NCI-H526 treated with DMSO at 0.1 percent for 48 hours (cell line): ENCODE measurements at regions not wholly inside any gene's neighbourhood (a gene's known extent, or its start where the extent isn't known, plus 50 kb on each side); places are given as distances from the start of the nearest gene placed in this dataset.
A peak's percentile ranks its signal among the peaks of the same experiment; 100 is the strongest.

ENCODE experiments used
- DNase-seq: peaks from one replicate; lab custom pipeline; 2025; lab: John Stamatoyannopoulos, UW

GRCh38 chr9:85155352-85155751, 485.8 kb downstream of the NTRK2 start:
- no peak for DNase-seq

- DNase-seq = no peak
Observed at GRCh38 chr9:85151741-85152140, 482.2 kb downstream of the NTRK2 start.

- DNase-seq = no peak
Observed at GRCh38 chr9:85151162-85151561, 481.6 kb downstream of the NTRK2 start.

GRCh38 chr9:85147046-85147640, 477.6 kb downstream of the NTRK2 start:
- no peak for DNase-seq

- DNase-seq = peak; percentile 8
Observed at GRCh38 chr9:85142968-85143367, 473.4 kb downstream of the NTRK2 start.

- no peak for DNase-seq
Observed at GRCh38 chr9:85142496-85142911, 473.0 kb downstream of the NTRK2 start.

GRCh38 chr9:85137696-85138095, 468.2 kb downstream of the NTRK2 start:
- no peak for DNase-seq

GRCh38 chr9:85136987-85137386, 467.5 kb downstream of the NTRK2 start:
- no peak for DNase-seq

- no peak for DNase-seq
Observed at GRCh38 chr9:85136507-85136906, 467.0 kb downstream of the NTRK2 start.

GRCh38 chr9:85130764-85131163, 461.2 kb downstream of the NTRK2 start:
- DNase-seq = no peak

- no peak for DNase-seq
Observed at GRCh38 chr9:85130260-85130659, 460.7 kb downstream of the NTRK2 start.

GRCh38 chr9:85129514-85129913, 460.0 kb downstream of the NTRK2 start:
- peak; percentile 54 for DNase-seq

- no peak for DNase-seq
Observed at GRCh38 chr9:85118990-85119755, 449.6 kb downstream of the NTRK2 start.

- no peak for DNase-seq
Observed at GRCh38 chr9:85117831-85118230, 448.3 kb downstream of the NTRK2 start.

- DNase-seq = no peak
Observed at GRCh38 chr9:85115473-85115872, 445.9 kb downstream of the NTRK2 start.

- no peak for DNase-seq
Observed at GRCh38 chr9:85114799-85115198, 445.3 kb downstream of the NTRK2 start.

GRCh38 chr9:85112933-85113418, 443.4 kb downstream of the NTRK2 start:
- no peak for DNase-seq

GRCh38 chr9:85112391-85112790, 442.9 kb downstream of the NTRK2 start:
- DNase-seq = no peak

- no peak for DNase-seq
Observed at GRCh38 chr9:85108746-85109145, 439.2 kb downstream of the NTRK2 start.

GRCh38 chr9:85108229-85108628, 438.7 kb downstream of the NTRK2 start:
- DNase-seq = no peak

- DNase-seq = no peak
Observed at GRCh38 chr9:85089188-85089969, 419.9 kb downstream of the NTRK2 start.

- no peak for DNase-seq
Observed at GRCh38 chr9:85081963-85082362, 412.4 kb downstream of the NTRK2 start.

- no peak for DNase-seq
Observed at GRCh38 chr9:85079349-85079748, 409.8 kb downstream of the NTRK2 start.
